HG03095 (cell line): ENCODE measurements at regions not wholly inside any gene's neighbourhood (a gene's known extent, or its start where the extent isn't known, plus 50 kb on each side); places are given as distances from the start of the nearest gene placed in this dataset.

Source experiments
- ATAC-seq: cut with Tn5 transposase; IDR thresholded peaks from one replicate; pipeline ENCODE4 v1.9.1; 2021; ENCODE audit warnings: moderate library complexity; ENCODE audit not compliant: unreplicated experiment

DNA sequence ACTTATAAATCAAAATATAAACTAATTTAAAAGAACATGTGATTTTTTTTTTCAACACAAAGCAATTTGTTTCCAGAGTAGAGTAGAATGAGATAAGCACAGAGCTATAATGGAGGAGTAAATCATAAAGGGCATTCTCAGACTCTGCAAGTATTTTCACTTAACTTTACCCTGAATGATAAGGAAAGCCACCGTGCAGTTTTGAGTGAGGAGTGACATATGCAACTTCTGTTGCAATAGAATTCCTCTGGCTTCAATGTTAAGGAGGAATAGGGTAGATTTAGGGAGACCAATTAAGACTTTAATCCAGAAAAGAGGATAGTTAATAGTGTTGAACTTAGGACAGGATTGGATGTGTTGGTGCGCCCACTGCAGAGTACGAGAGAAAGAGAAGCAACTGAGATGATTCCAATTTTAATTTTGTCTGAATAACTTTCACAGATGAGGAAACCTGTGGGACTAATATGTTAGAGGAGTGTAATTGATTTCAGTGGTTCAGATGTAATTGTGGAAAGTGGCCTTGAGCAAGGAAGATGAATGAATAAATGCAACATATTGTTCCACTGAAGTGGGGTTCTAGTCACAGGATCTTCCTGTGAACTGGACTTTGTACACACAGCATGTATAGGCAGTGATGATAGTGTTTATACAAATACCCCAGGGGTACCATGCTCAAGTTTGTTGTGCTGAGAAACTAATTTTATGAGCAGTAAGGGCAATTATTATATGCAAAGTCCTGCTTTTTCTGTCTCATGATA, 255.5 kb upstream of the ANO3 start:
- no peak for ATAC-seq

DNA sequence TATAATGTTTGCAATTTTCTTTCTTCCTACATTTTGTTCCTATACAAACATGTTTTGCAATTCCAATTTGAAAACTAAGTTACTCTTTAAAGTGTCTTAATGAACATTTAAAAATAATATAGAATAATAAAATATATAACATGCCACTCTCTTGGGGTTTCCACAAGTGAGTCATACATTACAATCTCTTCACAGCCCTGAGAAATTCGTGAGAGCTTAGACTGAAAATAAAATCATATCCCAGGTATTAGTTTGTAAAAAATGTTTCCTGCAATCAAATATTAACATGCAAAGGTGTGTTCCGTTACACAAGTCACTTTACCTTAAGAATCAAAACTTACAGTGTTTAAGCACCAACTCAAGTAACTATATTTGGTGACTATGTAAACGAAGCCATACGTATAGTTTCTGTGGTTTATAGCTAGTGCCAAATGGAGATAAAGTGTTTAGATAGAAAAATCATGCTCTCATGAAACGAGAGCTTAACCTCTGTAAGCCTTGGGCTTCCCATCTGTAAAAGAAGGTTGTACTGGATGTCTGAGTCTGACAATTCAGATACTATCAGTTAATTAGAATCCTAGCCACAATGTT, 253.6 kb upstream of the ANO3 start:
- ATAC-seq, result no peak

DNA sequence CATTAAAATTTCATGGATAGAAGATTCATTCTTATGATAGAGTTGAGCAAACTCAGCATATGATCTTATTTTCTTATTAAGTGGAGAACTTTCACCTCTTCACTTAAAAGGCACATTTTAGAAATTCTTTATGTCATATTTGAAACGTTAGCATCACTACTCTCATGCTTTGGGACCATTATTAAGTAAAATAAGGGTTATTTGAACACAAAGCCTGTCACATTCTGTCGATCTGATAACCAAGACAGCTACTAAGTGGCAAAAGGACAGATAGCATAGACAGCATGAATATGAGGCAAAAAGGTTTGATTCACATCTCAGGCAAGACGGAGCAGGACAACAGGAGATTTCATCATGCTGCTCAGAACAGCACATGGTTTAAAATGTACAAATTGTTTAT, 247.6 kb upstream of the ANO3 start:
- ATAC-seq, result no peak

DNA sequence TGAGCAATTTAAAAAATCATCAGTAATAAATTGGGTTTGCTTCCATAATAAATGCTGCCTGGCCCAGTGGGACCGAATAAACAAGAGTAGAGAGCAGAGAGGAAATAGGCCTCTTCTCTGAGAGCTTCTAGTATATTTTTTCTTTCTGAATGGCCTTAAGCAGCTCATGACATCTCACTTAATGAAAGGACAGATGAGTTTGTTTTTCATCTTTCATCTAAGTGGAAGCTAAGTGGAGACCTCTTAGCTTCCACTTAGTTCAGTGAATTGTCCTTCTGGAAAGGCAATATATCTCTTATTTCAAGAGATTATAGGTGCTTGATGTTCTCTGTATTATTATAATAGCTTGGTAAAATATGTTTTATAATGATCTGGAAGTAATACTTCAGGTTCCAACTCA, 245.9 kb upstream of the ANO3 start:
- no peak for ATAC-seq

DNA sequence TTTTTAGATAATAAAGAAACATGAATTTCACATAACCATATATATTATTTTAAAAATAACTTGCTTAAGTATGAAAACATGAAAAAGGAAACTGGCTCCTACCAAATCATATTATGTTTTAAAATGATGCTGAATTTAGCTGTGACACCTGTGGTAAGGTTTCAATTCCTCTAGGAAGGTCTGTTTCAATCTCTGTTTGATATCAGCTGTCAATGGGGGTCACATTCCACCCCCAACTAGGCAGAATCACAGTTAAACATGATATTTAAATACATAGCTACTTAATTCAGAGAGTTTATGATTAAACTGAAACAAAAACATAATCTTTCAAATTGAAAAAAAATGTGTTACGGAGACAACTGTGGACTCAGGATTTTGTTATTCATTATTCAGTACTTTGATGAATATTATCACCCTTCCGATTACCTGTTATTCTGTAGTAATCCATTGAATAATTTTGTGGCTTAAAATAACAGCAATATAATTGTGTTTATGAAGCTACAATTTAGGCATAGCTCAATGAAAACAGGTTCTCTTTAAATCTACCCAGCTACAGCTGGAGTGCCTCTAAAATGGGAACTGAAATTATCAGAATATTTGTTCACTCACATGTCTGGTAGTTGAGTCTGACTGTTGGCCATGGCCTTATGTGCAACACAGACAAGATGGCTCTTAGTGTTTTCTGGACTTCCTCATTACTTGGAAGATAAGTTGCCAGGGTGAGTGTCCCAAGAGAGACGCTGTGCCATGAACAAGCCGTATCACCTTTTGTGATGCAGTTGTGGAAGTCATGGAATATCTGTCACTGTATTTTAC, 244.6 kb upstream of the ANO3 start:
- peak; percentile 96 for ATAC-seq

DNA sequence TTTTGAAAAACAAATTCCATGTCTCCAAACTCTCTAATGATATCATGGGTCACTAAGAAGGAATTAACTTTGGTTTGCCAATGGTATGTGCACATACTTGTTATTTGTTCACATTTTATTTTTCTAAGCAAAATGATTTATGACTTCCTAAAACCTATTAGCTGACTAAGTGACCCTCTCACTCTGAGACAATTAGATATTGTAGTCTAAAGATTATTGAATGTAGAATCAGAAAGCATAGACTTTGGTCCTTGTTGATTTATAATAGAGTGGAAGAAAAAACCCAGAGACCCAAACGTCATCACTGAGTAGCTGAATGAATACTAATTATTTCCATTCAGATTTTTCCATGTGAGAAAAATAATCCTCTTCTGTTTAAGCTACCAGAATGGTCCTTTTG, 243.5 kb upstream of the ANO3 start:
- ATAC-seq, result no peak

DNA sequence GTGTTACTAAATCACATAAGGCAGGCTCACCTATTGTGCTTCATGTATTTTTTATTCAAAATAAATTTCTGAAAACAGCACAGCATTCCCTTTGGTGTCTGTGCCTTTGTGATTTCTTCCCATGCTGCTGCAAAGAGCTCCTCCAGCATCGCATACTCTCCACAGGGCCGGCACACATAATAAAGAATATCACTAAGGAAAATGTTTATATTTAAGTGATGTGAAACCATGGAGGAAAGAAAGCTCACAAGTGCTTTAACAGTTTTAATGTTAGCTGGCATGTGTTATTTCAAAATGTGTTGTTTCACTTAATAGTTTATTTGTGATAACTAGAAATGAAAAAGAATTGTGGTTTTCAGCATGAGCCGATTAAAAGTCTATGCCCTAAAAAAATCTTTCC, 241.3 kb upstream of the ANO3 start:
- ATAC-seq, result no peak

DNA sequence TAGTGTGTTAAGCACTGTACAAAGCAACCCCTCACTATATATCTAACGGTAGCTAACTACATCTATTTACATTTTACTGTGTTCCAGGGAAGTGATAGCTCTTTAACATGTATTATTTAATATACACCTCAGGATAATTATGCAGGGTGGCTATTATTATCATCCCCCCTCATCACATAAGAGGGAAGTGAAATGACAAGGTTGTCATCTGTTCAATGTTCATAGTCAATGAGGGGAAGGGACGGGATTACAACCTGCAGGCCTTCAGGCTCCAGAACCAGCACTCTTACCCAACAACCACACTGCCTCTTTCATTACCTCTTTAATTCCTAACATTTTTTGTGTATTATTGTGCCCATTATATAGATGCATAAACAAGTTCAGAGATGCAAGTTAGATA, 238.7 kb upstream of the ANO3 start:
- ATAC-seq, result no peak

DNA sequence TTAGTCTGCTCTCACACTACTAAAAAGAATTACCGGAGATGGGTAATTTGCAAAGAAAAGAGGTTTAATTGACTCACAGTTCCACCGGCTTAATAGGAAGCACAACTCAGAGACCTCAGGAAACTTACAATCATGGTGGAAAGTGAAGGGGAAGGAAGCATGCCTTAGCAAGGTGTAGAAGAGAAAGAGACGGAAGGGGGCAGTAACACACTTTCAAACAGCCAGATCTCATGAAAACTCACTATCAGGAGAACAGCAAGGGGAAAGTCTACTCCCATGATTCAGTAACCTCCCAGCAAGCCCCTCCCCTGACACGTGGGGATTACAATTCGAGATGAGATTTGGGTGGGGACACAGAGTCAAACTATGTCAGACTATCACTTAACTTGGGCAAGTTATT, 236.6 kb upstream of the ANO3 start:
- ATAC-seq, result no peak

DNA sequence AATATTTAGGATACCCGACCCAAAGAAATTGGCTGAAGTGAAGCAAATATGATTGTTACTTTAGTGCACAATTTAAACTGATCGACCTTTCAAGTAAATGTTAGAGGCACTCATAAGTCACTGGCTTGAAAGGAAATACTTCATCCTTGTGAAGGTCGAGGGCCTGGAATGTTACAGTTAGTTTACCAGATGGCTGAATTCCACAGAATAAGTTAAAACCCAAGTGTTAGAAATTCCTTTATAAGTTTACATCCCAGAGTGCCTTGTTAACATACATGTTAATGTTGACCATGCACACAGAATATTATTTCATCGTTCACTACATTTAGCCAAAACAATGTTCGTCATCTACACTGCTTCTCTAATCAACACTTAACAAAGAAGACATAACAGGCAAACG, 235.5 kb upstream of the ANO3 start:
- ATAC-seq, result no peak

DNA sequence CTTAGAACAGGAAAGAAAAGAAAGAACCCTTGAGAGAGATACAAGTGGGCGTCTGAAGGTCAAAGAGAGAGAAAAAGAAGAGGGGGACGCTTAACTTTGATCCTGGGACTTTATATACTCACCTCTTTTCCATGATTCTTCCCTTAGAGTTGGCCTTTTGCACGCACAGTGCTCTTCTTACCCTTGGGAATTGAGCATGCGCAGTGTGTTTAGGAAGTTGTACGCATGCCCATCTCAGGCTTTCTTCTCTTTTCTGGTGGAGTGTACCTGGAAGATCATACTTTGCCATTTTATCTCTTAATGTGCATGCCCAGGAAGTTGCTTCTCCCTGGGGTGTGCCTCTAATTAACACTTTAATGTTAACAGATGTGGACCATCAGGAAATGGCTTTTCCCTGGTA, 229.6 kb upstream of the ANO3 start:
- no peak for ATAC-seq

DNA sequence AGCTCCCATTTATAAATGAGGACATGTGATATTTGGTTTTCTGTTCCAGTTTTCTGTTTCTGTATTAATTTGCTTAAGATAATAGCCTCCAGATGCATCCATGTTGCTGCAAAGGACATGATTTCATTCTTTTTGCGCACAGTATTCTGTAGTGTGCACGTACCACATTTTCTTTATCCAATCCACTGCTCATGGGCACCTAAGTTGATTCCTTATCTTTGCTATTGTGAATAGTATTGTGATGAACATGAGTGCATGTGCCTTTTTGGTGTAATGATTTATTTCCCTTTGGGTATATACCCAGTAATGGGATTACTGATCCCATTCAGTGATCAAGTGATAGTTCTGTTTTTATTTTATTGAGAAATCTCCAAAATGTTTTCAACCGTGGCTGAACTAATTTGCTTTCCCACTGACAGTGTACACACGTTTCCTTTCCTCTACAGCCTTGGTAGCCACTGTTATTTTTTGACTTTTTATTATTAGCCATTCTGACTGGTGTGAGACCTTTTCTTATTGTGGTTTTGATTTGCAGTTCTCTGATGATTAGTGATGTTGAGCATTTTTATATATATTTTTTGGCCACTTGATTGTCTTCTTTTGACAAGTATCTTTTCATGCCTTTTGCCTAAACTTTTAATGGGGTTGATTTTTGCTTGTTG, 226.0 kb upstream of the ANO3 start:
- ATAC-seq, result no peak

DNA sequence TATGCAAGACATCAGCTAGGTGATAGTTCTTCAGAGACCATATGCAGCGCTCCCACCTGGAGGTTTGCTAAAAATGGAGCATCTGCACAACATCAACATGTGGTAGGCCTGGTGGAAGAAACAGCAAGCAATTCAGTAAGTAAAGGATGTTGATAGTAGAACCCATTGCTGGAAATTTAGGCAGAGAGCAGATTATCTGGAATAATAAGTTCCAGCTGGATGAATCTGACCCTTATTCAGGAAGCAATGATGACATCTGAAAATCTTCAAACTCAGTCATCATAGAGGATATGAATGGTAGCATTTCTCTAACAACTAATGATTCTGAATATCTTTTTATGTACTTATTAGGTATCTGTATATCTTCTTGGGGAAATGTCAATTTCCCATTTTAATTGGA, 225.2 kb upstream of the ANO3 start:
- no peak for ATAC-seq

DNA sequence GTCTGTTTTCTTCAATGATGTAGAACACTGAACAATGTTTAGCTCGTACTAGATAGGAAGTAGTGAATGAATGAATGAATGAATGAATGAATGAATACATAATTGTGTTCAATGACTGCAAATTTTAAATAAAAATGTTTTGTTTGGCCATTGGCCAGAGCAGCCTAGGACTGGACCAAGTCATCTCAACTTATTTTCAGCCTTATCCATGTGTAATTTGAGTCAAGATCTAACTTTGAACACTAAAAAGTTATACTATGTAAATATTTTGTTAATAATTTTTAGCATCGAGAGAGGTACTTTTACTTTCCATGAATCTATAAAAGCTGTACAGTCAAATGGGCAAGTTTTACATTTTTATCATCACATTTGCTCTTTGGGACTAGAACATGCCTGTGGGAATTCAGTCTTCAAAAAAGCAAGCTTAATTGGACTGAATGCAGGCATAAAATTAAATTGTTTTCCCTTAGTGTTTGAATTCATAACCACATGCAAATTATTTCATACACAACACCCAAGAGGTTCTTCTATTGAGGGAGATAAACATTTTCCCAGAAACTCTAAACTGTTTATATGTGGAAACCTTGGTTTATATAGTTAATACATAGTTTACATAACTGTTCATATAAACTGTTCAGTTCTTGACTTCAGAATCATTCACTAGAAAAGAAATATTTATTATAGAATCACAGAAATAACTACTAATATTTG, 222.1 kb upstream of the ANO3 start:
- no peak for ATAC-seq

DNA sequence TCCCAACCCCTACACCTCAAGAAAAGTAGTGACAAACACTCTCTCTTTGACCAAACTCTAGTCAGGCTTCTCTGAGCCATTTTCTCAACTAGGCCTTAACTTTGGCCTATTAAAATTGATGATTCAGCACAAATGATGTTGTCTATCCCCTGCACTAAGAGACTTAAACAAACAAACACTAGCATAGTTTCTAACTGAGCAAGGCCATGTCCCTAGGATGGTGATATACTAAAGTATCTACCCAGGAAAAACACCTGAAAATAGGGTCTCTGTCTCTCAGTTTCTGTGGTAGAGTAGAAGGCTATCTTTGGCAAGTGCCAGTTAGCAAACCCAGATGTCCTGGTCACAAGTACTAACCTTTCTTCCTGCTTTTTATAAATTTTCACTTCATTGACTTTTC, 219.7 kb upstream of the ANO3 start:
- no peak for ATAC-seq

DNA sequence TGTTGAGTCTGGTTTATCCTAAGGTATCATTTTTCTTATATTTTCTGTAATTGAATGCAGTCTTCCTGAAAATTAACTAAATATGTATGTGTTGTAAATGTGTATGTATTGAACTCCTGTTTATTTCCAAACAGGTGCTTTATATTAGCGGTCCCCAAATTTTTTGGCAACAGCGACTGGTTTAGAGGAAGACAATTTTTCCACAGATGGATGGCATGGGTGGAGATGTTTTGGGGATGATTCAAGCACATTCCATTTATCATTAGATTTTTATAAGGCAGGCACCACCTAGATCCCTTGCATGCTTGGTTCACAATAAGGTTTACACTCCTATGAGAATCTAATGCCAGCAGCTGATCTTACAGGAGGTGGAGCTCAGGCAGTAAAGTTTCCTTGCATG, 210.5 kb upstream of the ANO3 start:
- ATAC-seq, result no peak

DNA sequence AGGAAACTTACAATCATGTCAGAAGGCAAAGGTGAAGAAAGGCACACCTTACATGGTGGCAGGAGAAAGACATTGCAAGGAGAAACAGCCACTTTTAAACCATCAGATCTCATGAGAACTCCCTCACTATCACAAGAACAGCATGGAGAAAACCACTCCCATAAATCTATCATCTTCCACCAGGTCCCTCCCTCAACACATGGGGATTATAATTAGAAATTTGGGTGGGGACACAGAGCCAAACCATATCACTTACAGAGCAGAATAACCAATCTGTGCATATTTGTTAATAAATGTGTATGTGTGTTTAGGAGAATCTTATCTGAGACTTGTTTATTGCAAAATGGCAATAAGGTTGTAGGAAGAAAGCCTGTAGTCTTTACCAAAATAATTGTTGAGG, 205.2 kb upstream of the ANO3 start:
- ATAC-seq, result no peak

DNA sequence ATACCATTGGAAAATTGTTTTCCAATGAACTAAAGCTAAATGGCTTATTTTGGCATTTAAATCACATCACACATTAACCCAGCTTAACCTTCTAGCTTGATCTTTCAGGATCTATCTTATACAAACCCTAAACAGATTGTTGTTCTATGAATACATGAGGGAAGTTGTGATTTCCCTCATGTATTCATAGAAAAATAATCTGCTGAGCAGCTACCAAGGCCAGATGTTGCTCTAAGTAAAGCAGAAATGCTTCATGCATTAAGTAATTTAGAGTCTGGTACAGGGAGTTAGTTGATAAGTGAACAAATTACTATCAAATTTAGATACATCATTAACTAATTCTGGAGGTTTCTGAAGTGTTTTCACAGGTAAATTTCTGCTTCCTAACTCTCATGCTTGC, 204.6 kb upstream of the ANO3 start:
- no peak for ATAC-seq

DNA sequence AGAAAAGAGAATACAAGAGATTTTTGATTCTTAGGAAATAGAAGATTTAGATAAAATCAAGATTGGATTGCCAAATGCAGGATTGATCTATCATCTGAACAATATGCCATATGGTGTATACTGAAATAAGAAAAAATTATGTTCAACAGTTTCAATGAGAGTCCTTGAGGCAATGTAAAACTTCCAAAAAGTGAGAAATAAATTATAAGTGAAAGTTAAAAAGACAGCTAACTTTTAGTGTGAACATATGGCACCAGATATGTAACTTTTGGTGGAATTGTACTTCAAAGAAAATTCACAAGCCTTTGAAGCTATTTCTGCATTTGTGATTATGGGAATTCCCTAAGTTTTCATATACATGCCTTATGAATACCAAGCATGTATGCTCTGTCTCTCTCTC, 200.5 kb upstream of the ANO3 start:
- ATAC-seq, result no peak

DNA sequence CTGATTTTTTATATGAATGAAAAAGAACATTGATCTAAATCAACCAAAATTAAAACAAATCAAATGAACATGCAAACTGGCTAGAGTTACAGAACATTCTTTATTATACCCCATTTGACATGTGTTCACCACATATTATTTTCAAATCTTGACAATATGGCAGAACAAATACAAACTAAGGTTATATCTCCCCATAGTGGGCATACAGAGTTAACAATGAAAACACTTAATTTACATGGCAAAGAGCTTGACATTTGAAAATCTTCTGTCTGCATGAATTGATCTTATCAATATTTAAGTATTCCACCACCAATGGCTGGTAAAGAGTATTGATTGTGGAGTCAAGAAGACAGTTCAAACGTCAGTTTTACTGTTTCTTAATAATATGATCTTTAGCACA, 197.9 kb upstream of the ANO3 start:
- ATAC-seq, result no peak
